HEK293T (cell line): ENCODE measurements at regions not wholly inside any gene's neighbourhood (a gene's known extent, or its start where the extent isn't known, plus 50 kb on each side); places are given as distances from the start of the nearest gene placed in this dataset.

Source experiments
- ARNT ChIP-seq: fragments of 450-650 bp; IDR thresholded peaks from 2 replicates; pipeline ENCODE4 v1.6.1; 2017; ENCODE audit warnings: mild to moderate bottlenecking
- BHLHE40 ChIP-seq: fragments of 450-650 bp; IDR thresholded peaks from 2 replicates; pipeline ENCODE4 v1.6.1; 2016; ENCODE audit warnings: mild to moderate bottlenecking, moderate library complexity, borderline replicate concordance
- CTBP1 ChIP-seq: fragments of 450-650 bp; IDR thresholded peaks from 2 replicates; pipeline ENCODE4 v1.6.1; 2016; ENCODE audit warnings: borderline replicate concordance
- ELF4 ChIP-seq: fragments of 450-650 bp; IDR thresholded peaks from 2 replicates; pipeline ENCODE4 v1.6.1; 2017; ENCODE audit warnings: antibody characterized with exemption
- FOXA1 ChIP-seq: fragments of 450-650 bp; IDR thresholded peaks from 2 replicates; pipeline ENCODE4 v1.6.1; 2016; ENCODE audit warnings: mild to moderate bottlenecking
- FOXM1 ChIP-seq: fragments of 450-650 bp; IDR thresholded peaks from 2 replicates; pipeline ENCODE4 v1.6.1; 2017; ENCODE audit warnings: mild to moderate bottlenecking, borderline replicate concordance
- L3MBTL2 ChIP-seq: fragments of 450-650 bp; conservative IDR thresholded peaks from 2 replicates; pipeline ENCODE4 v1.6.1; 2016; ENCODE audit warnings: mild to moderate bottlenecking
- NFRKB ChIP-seq: fragments of 450-650 bp; IDR thresholded peaks from 2 replicates; pipeline ENCODE4 v1.6.1; 2016; ENCODE audit warnings: mild to moderate bottlenecking, moderate library complexity
- SP1 ChIP-seq: fragments of 450-650 bp; IDR thresholded peaks from 2 replicates; pipeline ENCODE4 v1.6.1; 2017
- SUZ12 ChIP-seq: fragments of 450-650 bp; IDR thresholded peaks from 2 replicates; pipeline ENCODE4 v1.6.1; 2016; ENCODE audit warnings: mild to moderate bottlenecking
- TARDBP ChIP-seq: fragments of 450-650 bp; IDR thresholded peaks from 2 replicates; pipeline ENCODE4 v1.6.1; 2016
- TF ChIP-seq, protein P1 (sequence below): fragments of 450-650 bp; IDR thresholded peaks from 2 replicates; pipeline ENCODE4 v1.6.1; 2016

DNA sequence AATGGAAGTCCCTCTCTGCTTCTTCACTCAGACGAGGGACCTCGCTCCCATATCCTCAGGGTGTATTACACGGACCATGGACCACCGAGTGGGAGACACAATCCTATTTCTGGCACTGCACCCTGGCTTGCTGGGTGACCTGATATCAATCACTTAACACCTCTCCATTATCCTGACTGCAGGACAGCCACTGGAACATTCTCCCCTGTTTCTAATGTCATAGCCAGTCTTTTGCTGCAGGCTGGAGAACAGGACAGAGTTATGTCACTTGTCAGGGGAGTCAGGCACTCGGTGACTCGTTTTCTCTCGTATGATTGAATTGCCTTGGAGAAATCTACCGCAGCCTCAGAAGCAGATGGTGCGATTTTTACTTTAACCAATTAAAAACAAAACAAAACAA, 219.1 kb upstream of the IGFBP7 start:
- TF ChIP-seq FOXA1 (no peak), L3MBTL2 (no peak), BHLHE40 (no peak), CTBP1 (no peak), ELF4 (no peak), NFRKB (no peak), TARDBP (no peak), SP1 (no peak), FOXM1 (no peak), ARNT (no peak), SUZ12 (no peak)
- TF ChIP-seq, protein P1, sequence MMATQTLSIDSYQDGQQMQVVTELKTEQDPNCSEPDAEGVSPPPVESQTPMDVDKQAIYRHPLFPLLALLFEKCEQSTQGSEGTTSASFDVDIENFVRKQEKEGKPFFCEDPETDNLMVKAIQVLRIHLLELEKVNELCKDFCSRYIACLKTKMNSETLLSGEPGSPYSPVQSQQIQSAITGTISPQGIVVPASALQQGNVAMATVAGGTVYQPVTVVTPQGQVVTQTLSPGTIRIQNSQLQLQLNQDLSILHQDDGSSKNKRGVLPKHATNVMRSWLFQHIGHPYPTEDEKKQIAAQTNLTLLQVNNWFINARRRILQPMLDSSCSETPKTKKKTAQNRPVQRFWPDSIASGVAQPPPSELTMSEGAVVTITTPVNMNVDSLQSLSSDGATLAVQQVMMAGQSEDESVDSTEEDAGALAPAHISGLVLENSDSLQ: no peak
